ENCODE measurements at regions not wholly inside any gene's neighbourhood (a gene's known extent, or its start where the extent isn't known, plus 50 kb on each side); places are given as distances from the start of the nearest gene placed in this dataset.

DNA sequence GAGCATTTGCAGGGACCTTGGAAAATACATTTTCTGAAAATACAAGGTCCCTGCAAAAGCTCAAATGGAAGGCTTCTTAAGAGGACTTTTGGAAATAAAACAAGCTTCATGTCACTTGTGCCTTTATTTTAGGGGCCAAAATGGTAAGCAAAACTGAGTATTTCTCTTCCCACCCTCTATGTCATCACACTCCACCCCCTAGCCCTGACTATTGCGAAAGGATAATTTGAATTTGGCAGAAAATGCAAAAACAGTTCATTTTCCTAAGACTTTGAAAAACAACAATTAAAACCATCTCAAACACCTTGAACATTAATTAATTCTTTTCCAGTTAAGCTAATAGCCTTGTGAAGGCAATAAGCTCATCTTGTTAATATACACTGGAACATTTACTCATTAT, 201.7 kb downstream of the TM2D1 start:
- Histone ChIP-seq H3K4me3 (no peak overlapping the region), H3K9me3 (no peaks in the 10 kb centered on the region), H3K4me1 (no peaks in the 10 kb centered on the region), H3K36me3 (no peaks in the 10 kb centered on the region), H3K27me3 (no peaks in the 10 kb centered on the region), H3K27ac (no peak overlapping the region)
- no peak for DNase-seq
- intact Hi-C loops (cut with DNase I; ENCODE audit: low total_unique reads) = no loop called here
- TF ChIP-seq, protein P1, sequence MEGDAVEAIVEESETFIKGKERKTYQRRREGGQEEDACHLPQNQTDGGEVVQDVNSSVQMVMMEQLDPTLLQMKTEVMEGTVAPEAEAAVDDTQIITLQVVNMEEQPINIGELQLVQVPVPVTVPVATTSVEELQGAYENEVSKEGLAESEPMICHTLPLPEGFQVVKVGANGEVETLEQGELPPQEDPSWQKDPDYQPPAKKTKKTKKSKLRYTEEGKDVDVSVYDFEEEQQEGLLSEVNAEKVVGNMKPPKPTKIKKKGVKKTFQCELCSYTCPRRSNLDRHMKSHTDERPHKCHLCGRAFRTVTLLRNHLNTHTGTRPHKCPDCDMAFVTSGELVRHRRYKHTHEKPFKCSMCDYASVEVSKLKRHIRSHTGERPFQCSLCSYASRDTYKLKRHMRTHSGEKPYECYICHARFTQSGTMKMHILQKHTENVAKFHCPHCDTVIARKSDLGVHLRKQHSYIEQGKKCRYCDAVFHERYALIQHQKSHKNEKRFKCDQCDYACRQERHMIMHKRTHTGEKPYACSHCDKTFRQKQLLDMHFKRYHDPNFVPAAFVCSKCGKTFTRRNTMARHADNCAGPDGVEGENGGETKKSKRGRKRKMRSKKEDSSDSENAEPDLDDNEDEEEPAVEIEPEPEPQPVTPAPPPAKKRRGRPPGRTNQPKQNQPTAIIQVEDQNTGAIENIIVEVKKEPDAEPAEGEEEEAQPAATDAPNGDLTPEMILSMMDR (IDR thresholded peaks at IDR 0.05) = no peak

DNA sequence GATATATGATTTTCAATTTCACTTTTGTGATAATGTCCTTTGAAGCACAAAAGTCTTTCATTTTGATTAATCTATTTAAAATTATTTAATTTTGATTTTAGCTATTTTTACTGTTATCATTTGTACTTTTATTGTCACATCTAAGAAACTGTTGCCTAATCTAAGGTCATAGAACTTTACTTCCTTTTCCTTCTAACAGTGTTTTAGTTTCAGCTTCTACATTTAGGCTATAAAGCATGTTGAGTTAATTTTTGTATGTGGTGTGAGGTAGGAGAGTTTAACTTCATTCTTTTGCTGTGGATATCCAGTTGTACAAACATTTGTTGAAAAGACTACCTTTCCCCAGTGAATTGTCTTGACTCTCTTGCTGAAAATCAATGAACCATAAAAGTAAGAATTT, 204.5 kb downstream of the TM2D1 start:
- no peaks in the 10 kb centered on the region for H3K9me3 ChIP-seq
- intact Hi-C loops (cut with DNase I; ENCODE audit: low total_unique reads) = no loop called here
- H3K27me3 ChIP-seq = no peaks in the 10 kb centered on the region
- no peaks in the 10 kb centered on the region for H3K4me1 ChIP-seq
- DNase-seq = no peak
- no peak overlapping the region for H3K4me3 ChIP-seq
- TF ChIP-seq, protein P1 (IDR thresholded peaks at IDR 0.05) = no peak
- H3K36me3 ChIP-seq = no peaks in the 10 kb centered on the region
- H3K27ac ChIP-seq = no peak overlapping the region

DNA sequence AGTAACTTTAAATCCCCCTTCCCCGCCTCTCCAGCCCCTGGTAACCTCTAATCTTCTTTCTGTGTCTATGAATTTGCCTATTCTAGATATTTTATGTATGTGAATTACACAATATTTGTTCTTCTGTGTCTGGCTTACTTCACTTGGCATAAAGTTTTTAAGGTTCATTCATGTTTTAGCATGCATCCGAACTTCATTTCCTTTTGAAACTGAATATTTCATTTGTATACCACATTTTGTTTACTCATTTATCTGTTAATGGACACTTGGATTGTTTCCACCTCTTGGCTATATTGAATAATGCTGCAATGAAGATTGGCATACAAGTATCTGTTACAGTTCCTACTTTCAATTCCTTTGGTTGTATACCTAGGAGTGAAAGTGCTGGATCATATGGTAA, 205.3 kb downstream of the TM2D1 start:
- intact Hi-C loops (cut with DNase I; ENCODE audit: low total_unique reads) = no loop called here
- Histone ChIP-seq H3K36me3 (no peaks in the 10 kb centered on the region), H3K9me3 (no peaks in the 10 kb centered on the region), H3K27me3 (no peaks in the 10 kb centered on the region), H3K27ac (no peak overlapping the region), H3K4me1 (no peaks in the 10 kb centered on the region), H3K4me3 (no peak overlapping the region)
- TF ChIP-seq, protein P1 (IDR thresholded peaks at IDR 0.05) = no peak
- DNase-seq = no peak

DNA sequence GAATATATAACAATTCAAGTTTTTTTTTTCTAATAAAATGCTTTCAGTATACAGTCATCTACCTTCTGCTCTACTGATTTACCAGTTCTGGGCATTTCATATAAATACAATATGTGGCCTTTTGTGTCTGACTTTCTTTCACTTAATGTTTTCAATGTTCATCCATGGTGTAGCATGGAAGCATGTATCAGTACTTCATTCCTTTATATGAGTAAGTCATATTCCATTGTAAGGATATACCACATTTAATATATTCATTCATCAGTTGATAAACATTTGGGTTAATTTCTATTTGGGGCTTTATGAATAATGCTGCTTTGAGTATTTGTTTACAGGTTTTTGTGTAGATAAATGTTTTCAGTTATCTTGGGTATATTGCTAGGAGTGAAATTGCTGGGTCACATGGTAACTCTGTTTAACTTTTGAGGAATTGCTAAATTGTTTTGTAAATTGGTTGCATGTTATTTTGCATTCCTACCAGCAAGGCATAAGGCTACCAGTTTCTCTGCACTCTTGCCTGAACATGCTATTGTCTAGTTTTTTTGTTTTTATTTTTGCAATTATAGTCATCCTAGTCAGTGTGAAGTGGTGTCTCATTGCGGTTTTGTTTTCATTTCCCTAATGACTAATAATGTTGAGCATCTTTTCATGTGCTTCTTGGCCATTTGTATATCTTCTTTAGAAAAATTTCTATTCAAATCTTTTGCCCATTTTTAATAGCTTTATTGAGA, 206.1 kb downstream of the TM2D1 start:
- TF ChIP-seq, protein P1 (IDR thresholded peaks at IDR 0.05) = no peak
- no peaks in the 10 kb centered on the region for H3K27me3 ChIP-seq
- H3K36me3 ChIP-seq = no peaks in the 10 kb centered on the region
- DNase-seq = no peak
- no peak overlapping the region for H3K4me3 ChIP-seq
- H3K9me3 ChIP-seq = no peaks in the 10 kb centered on the region
- intact Hi-C loops (cut with DNase I; ENCODE audit: low total_unique reads) = no loop called here
- H3K4me1 ChIP-seq = no peaks in the 10 kb centered on the region
- no peak overlapping the region for H3K27ac ChIP-seq

DNA sequence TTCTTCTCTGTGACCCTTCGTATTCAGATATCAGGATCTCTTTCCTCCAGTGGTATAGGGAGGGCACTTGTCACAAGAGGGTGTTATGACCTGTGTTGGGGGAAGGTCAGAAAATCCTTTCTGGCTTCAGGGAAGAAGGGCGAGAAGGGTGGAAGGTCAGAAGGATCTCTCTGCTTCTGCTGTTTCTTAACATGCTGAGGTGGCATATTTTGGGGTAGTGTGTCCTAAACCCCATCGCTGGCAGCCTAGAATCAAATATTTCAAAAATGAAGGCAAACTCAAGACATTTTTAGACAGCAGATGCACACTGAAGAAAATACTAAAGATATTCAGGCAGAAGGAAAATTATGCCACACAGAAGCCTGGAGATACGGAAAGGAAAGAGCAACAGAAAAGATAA, 207.6 kb downstream of the TM2D1 start:
- intact Hi-C loops (cut with DNase I; ENCODE audit: low total_unique reads) = no loop called here
- TF ChIP-seq, protein P1 (IDR thresholded peaks at IDR 0.05) = no peak
- no peaks in the 10 kb centered on the region for H3K36me3 ChIP-seq
- DNase-seq = no peak
- H3K27me3 ChIP-seq = no peaks in the 10 kb centered on the region
- H3K9me3 ChIP-seq = no peaks in the 10 kb centered on the region
- H3K4me1 ChIP-seq = no peaks in the 10 kb centered on the region
- no peak overlapping the region for H3K4me3 ChIP-seq
- no peak overlapping the region for H3K27ac ChIP-seq

DNA sequence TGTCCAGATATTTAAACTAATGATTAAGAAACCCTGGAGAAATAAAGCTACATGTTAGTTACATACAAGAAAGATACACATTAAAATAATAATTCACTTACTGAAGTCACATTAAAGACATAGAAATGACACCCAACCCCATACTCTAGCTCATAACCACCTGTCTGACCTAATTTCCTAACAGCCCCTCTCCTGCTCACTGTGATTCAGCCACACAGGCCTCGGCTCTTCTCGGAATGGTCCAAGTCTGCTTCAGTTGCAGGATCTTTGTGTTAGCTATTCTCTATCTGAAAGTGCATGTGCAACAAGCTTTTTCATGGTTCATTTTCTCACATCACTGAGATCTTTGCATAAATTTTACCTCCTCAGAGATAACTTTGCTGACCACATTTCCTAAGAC, 209.8 kb downstream of the TM2D1 start:
- no peaks in the 10 kb centered on the region for H3K36me3 ChIP-seq
- intact Hi-C loops (cut with DNase I; ENCODE audit: low total_unique reads) = no loop called here
- H3K4me1 ChIP-seq = no peaks in the 10 kb centered on the region
- H3K27ac ChIP-seq = no peak overlapping the region
- no peak for DNase-seq
- no peaks in the 10 kb centered on the region for H3K9me3 ChIP-seq
- H3K27me3 ChIP-seq = no peaks in the 10 kb centered on the region
- H3K4me3 ChIP-seq = no peak overlapping the region
- TF ChIP-seq, protein P1 (IDR thresholded peaks at IDR 0.05) = no peak
